GM23338 (cell line): ENCODE measurements at regions not wholly inside any gene's neighbourhood (a gene's known extent, or its start where the extent isn't known, plus 50 kb on each side); places are given as distances from the start of the nearest gene placed in this dataset.
"Not testable (repeated sequence)": the region's sequence is repeated elsewhere in the genome, so short reads cannot be mapped to it uniquely, and the experiment has no call there.

Source experiments
- ATAC-seq: fragments of 200-7000 bp; cut with Tn5 transposase; 3 replicates; pipeline ENCODE4 v1.9.1; 2020
- DNase-seq: peaks from one replicate; pipeline ENCODE4 v3.0.0-alpha.2; 2015; ENCODE audit warnings: low spot score
- H2AFZ ChIP-seq: fragments of 200-600 bp; sonication (generic); 2 replicates; pipeline ENCODE4 v1.8.0; 2016; ENCODE audit warnings: antibody characterized with exemption, mild to moderate bottlenecking, moderate library complexity
- H3F3A ChIP-seq: fragments of 200-600 bp; sonication (generic); replicated peaks from 2 replicates; pipeline ENCODE4 v1.8.0; 2017; ENCODE audit warnings: antibody characterized with exemption, mixed run types, low read depth
- H3K27ac ChIP-seq: fragments of 200-600 bp; sonication (generic); 2 replicates; pipeline ENCODE4 v1.6.1; 2016; ENCODE audit warnings: low read depth
- H3K27me3 ChIP-seq: fragments of 200-600 bp; sonication (generic); 2 replicates; pipeline ENCODE4 v1.8.0; 2016; ENCODE audit warnings: mild to moderate bottlenecking, mixed run types, moderate library complexity; ENCODE audit not compliant: insufficient read depth
- H3K36me3 ChIP-seq: fragments of 200-600 bp; sonication (generic); 2 replicates; pipeline ENCODE4 v1.8.0; 2016; ENCODE audit warnings: mild to moderate bottlenecking; ENCODE audit not compliant: insufficient read depth
- H3K4me1 ChIP-seq: fragments of 200-600 bp; sonication (generic); 2 replicates; pipeline ENCODE4 v1.8.0; 2016; ENCODE audit warnings: mild to moderate bottlenecking, moderate library complexity; ENCODE audit not compliant: insufficient read depth
- H3K4me2 ChIP-seq: fragments of 200-600 bp; sonication (generic); 2 replicates; pipeline ENCODE4 v1.7.1; 2017; ENCODE audit warnings: mixed run types
- H3K4me3 ChIP-seq: fragments of 200-600 bp; sonication (generic); 2 replicates; pipeline ENCODE4 v1.6.1; 2016; ENCODE audit warnings: mixed run types
- H3K79me2 ChIP-seq: fragments of 200-600 bp; sonication (generic); replicated peaks from 2 replicates; pipeline ENCODE4 v1.8.0; 2017; ENCODE audit warnings: mild to moderate bottlenecking; ENCODE audit not compliant: insufficient read depth
- H3K9me2 ChIP-seq: fragments of 200-600 bp; sonication (generic); 2 replicates; pipeline ENCODE4 v1.8.0; 2017; ENCODE audit not compliant: insufficient read depth
- H4K20me1 ChIP-seq: fragments of 200-600 bp; sonication (generic); replicated peaks from 2 replicates; pipeline ENCODE4 v1.8.0; 2017; ENCODE audit warnings: mild to moderate bottlenecking; ENCODE audit not compliant: insufficient read depth
- H3K27ac Mint-ChIP-seq: 2 replicates; pipeline ENCODE4 v1.8.0; 2020; ENCODE audit warnings: inconsistent platforms, mild to moderate bottlenecking, moderate library complexity, mixed read lengths
- H3K27me3 Mint-ChIP-seq: 3 replicates; pipeline ENCODE4 v1.8.0; 2022; ENCODE audit warnings: low read depth, mild to moderate bottlenecking, moderate library complexity, mixed read lengths, inconsistent platforms; ENCODE audit not compliant: insufficient read depth, poor library complexity
- H3K36me3 Mint-ChIP-seq: 3 replicates; pipeline ENCODE4 v1.8.0; 2021; ENCODE audit warnings: low read depth, mild to moderate bottlenecking, inconsistent platforms, moderate library complexity, mixed read lengths
- H3K4me1 Mint-ChIP-seq: 3 replicates; pipeline ENCODE4 v1.8.0; 2020; ENCODE audit warnings: mild to moderate bottlenecking, inconsistent platforms, mixed read lengths
- H3K4me3 Mint-ChIP-seq: 3 replicates; pipeline ENCODE4 v1.8.0; 2021; ENCODE audit warnings: moderate library complexity, mild to moderate bottlenecking, inconsistent platforms, mixed read lengths
- H3K9me3 Mint-ChIP-seq: 3 replicates; pipeline ENCODE4 v1.8.0; 2020; ENCODE audit warnings: moderate library complexity, mild to moderate bottlenecking, inconsistent platforms, mixed read lengths
- EZH2 ChIP-seq: fragments of 200-600 bp; sonication (generic); IDR thresholded peaks from one replicate; pipeline ENCODE4 v1.8.0; 2017; ENCODE audit warnings: antibody characterized with exemption, mild to moderate bottlenecking, low read depth; ENCODE audit not compliant: unreplicated experiment
- EZH2phosphoT487 ChIP-seq: fragments of 200-600 bp; sonication (generic); IDR thresholded peaks from one replicate; pipeline ENCODE4 v1.8.1; 2018; ENCODE audit warnings: antibody characterized with exemption; ENCODE audit not compliant: unreplicated experiment
- JUNB ChIP-seq: IDR thresholded peaks from one replicate; pipeline ENCODE4 v1.6.1; 2016; ENCODE audit warnings: antibody characterized with exemption; ENCODE audit not compliant: unreplicated experiment
- NANOG ChIP-seq: IDR thresholded peaks from 2 replicates; pipeline ENCODE4 v1.6.1; 2016; ENCODE audit warnings: antibody characterized with exemption, borderline replicate concordance
- POLR2AphosphoS5 ChIP-seq: IDR thresholded peaks from 2 replicates; pipeline ENCODE4 v1.6.1; 2016; ENCODE audit warnings: antibody characterized with exemption, low read depth
- REST ChIP-seq: IDR thresholded peaks from one replicate; pipeline ENCODE4 v1.6.1; 2018; ENCODE audit warnings: antibody characterized with exemption; ENCODE audit not compliant: unreplicated experiment
- ZNF114 ChIP-seq: fragments of 250-450 bp; sonication (Bioruptor Pico); IDR thresholded peaks from 2 replicates; pipeline ENCODE4 v1.5.0; 2020; ENCODE audit warnings: mild to moderate bottlenecking, moderate library complexity
- ZNF331 ChIP-seq: fragments of 250-450 bp; sonication (Bioruptor Pico); IDR thresholded peaks from 2 replicates; pipeline ENCODE4 v1.5.0; 2020; ENCODE audit warnings: low read depth, mild to moderate bottlenecking, moderate library complexity
- TF ChIP-seq, protein P1 (sequence below): IDR thresholded peaks from 2 replicates; pipeline ENCODE4 v1.6.1; 2016; ENCODE audit warnings: antibody characterized with exemption

DNA sequence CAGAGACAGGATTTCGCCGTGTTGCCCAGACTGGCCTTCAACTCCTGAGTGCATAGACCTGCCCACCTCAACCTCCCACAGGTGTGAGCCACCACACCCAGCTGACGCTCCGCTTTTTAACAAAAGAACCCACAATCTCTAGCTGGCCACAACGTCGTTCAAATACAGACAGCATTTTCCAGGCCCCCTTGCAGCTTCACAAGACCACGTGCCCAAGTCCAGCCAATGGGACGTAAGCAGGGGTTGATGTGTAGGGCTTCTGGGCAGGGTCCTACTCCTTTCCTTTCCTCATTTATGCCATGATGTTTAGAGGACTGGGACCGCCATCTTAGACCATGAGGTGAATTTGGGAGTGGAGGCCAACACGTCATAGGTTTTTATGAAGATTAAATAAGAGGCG, 81.0 kb downstream of the TFAP2C start (continued):
- no peak for TF ChIP-seq REST
- no peak for TF ChIP-seq ZNF331 (CRISPR knock-in tag)
- TF ChIP-seq JUNB = no peak

DNA sequence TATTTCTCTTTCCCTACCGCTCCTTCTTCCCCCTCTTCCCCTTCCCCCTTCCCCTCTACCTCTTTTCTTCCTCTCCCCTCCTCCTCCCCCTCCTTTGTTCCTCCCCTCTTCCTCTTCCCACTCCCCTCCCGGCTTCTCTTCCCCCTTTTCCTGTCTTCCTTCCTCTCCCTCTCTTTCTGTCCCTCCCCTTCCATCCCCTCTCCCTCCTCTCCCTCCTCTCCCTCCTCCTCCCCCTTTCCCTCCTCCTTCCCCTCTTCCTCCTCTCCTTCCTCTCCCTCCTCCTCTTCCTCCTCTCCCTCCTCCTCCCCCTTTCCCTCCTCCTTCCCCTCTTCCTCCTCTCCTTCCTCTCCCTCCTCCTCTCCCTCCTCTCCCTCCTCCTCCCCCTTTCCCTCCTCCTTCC, 81.5 kb downstream of the TFAP2C start:
- DNase-seq, H3K4me3 ChIP-seq: not testable (repeated sequence)
- peaks cover 12% of the 10 kb centered on the region; the same call in 1 of the 2 replicates for H3K9me2 ChIP-seq

DNA sequence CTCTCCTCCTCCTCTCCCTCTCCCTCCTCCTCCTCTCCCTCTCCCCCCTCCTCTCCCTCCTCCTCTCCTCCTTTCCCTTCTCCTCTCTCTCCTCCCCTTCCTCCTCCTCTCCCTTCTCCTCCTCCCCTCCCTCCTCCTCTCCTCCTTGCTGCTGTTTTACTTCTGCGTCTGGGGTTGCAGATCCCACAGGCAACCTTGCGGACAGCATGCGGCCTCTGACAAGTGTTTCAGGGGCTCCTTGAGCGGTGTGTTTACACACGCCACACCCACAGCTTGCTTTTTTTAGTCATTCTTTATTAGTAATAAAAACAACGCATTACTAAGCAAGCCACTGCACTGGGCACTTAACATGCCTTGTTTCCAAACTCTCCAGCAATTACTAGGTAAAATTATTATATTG, 81.9 kb downstream of the TFAP2C start:
- peaks cover 8% of the 10 kb centered on the region; the same call in 2 of the 3 replicates for H3K9me3 Mint-ChIP-seq
- no peaks in the 10 kb centered on the region for H4K20me1 ChIP-seq
- H3K4me1 ChIP-seq = peaks cover 23% of the 10 kb centered on the region
- no peak overlapping the region for H2AFZ ChIP-seq
- no peaks in the 10 kb centered on the region for H3K27me3 ChIP-seq
- peaks cover 38% of the 10 kb centered on the region for H3K4me1 Mint-ChIP-seq
- no peak overlapping the region for H3K27ac ChIP-seq
- no peaks in the 10 kb centered on the region for H3F3A ChIP-seq
- DNase-seq = peak; percentile 37
- no peaks in the 10 kb centered on the region for H3K36me3 ChIP-seq
- H3K4me3 ChIP-seq = no peak overlapping the region
- H3K4me3 Mint-ChIP-seq = no peak overlapping the region
- H3K4me2 ChIP-seq = no peak overlapping the region
- peaks cover 7% of the 10 kb centered on the region; the same call in 1 of the 3 replicates for H3K36me3 Mint-ChIP-seq
- ATAC-seq = no peak; the same call in 2 of the 3 replicates
- peaks cover 10% of the 10 kb centered on the region; the same call in 1 of the 2 replicates for H3K9me2 ChIP-seq
- no peaks in the 10 kb centered on the region for H3K79me2 ChIP-seq
- peaks cover 29% of the 10 kb centered on the region for H3K27me3 Mint-ChIP-seq
- H3K27ac Mint-ChIP-seq = no peak overlapping the region
- TF ChIP-seq EZH2 = no peak
- TF ChIP-seq, protein P1, sequence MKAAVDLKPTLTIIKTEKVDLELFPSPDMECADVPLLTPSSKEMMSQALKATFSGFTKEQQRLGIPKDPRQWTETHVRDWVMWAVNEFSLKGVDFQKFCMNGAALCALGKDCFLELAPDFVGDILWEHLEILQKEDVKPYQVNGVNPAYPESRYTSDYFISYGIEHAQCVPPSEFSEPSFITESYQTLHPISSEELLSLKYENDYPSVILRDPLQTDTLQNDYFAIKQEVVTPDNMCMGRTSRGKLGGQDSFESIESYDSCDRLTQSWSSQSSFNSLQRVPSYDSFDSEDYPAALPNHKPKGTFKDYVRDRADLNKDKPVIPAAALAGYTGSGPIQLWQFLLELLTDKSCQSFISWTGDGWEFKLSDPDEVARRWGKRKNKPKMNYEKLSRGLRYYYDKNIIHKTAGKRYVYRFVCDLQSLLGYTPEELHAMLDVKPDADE = no peak
- no peak for TF ChIP-seq REST
- no peak for TF ChIP-seq NANOG
- TF ChIP-seq ZNF331 (CRISPR knock-in tag) = no peak
- TF ChIP-seq EZH2phosphoT487 = no peak
- no peak for TF ChIP-seq ZNF114
- no peak for TF ChIP-seq POLR2AphosphoS5

More for the DNA sequence above, 81.5 kb downstream of the TFAP2C start:
- not testable (repeated sequence) for H3K36me3 Mint-ChIP-seq, H3K36me3 ChIP-seq, H3K79me2 ChIP-seq, ATAC-seq, H3K4me2 ChIP-seq, H3K27me3 ChIP-seq, H3K27ac Mint-ChIP-seq, H4K20me1 ChIP-seq, H3K27ac ChIP-seq, H2AFZ ChIP-seq, H3K4me3 Mint-ChIP-seq, H3F3A ChIP-seq
- H3K4me1 ChIP-seq = peaks cover 20% of the 10 kb centered on the region
- peaks cover 10% of the 10 kb centered on the region; the same call in 2 of the 3 replicates for H3K9me3 Mint-ChIP-seq
- H3K27me3 Mint-ChIP-seq = peaks cover 29% of the 10 kb centered on the region
- H3K4me1 Mint-ChIP-seq = peaks cover 36% of the 10 kb centered on the region
